NCI-H774 (cell line): ENCODE measurements at regions not wholly inside any gene's neighbourhood (a gene's known extent, or its start where the extent isn't known, plus 50 kb on each side); places are given as distances from the start of the nearest gene placed in this dataset.
"Not testable (repeated sequence)": the region's sequence is repeated elsewhere in the genome, so short reads cannot be mapped to it uniquely, and the experiment has no call there.

ENCODE experiments used
- DNase-seq: peaks from one replicate; lab custom pipeline; 2025; lab: John Stamatoyannopoulos, UW

DNA sequence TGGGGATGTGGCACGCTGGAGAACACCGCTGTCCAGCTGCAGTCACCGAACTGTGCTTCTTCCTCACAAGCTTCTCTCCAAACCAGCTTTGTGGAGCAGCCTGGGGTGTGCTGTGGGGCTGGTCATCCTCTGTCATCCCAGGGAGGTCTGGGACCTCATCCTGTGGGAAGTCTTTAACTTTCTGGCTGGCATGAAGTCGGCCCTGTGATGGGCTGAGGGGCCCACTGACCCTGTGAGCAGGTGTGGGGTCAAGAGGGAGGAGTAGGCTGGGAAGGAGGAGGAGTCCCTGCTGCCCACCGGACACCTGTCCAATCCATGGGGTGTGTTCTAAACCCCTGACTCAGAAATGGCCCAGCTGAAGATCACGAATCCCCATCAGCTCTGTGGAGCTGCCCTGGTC lies 136.2 kb upstream of the SHH start:
- DNase-seq: no peak

DNA sequence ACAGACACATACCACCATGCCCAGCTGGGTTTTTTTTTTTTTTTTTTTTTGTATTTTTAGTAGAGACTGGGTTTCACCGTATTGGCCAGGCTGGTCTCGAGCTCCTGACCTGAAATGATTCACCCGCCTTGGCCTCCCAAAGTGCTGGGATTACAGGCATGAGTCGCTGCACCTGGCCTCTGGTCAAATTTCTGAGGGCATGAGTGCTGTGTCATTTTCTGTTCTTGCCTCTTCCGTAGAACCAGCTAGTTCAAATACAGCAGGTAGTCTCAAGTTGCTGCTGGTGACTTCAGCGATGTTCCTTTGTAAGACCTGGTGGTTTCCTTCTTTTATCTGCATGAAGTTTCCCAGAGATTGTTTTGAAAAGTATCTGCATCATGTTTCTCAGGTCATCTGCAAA lies 134.8 kb upstream of the SHH start:
- DNase-seq: no peak

DNA sequence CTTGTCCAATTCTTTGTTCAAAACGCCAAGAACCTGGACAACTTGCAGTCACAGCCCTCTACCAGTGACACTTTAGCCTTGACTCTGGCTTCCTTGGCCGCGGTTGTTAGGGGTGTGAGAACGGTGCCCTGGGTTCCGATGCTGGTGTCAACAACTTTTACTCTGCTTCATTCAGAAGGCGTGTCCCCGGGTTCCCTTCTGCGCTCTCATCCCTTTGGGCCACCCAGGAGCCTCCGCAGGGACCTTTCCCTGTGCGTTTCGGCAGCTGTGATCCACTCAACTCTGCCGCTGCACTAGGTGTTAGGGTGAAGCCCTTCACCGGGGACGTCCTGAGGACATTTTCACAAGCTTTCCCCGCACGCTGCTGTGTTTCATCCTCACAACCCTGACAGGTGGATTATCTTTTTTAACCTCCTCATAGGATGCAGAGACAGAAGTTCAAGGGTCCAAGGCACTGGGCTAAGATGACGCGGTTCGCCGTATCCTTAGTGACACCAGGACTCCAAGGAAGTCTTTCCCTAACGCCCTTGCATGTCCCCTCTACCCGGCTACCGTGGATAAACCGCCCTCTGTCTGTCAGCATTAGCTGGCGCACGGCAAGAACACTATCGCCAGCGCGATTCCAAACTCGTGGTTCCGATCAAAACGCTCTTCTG lies 133.5 kb upstream of the SHH start:
- DNase-seq: no peak

DNA sequence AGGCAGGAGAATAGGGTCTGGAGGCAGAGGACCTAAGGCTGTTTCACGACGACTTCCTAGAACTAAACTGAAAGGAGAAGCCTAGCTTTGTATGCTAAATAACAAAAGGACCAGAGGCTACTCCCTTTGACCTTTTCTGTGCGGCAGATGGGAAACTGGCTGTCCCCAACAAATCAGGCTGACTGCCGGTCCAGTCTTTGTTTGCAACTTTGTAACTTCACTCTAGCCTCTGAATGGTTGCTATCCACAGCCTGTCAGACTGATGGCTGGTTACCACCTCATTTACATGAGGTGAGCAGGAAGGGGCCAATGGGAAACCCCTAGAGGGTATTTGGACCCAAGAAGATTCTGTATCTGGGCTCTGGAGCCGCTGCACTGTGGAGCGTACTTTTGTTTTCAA lies 132.6 kb upstream of the SHH start:
- no peak for DNase-seq

DNA sequence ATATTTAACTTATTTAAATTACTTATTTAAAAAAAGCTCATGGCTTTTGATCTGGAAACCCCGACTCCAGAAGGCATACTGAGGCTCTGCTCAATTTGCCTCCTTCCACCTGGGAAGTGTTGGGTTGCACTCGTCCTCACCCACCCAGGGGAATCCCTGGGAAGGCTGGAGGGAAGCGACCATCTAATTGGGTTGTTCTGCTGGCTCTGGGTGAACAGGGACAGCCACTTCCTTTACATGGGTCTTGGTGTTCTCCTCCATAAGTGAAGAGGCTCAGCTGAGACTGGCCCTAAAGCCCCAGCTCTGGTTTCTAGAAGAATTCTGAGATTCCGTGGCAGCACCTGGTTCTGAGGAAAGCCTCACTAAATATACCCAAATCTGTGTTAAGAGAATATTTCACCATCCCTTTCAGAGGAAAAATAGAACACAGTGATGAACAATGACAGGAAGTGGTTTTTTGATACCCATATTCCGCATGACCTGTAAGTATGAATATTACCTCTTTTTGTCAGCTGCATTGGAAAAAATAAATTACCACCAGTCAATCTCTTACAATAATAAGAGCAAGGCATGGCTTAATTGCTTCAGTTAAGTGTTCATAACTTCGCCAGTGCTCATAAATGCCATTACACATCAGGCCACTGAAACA lies 131.1 kb upstream of the SHH start:
- DNase-seq: no peak

DNA sequence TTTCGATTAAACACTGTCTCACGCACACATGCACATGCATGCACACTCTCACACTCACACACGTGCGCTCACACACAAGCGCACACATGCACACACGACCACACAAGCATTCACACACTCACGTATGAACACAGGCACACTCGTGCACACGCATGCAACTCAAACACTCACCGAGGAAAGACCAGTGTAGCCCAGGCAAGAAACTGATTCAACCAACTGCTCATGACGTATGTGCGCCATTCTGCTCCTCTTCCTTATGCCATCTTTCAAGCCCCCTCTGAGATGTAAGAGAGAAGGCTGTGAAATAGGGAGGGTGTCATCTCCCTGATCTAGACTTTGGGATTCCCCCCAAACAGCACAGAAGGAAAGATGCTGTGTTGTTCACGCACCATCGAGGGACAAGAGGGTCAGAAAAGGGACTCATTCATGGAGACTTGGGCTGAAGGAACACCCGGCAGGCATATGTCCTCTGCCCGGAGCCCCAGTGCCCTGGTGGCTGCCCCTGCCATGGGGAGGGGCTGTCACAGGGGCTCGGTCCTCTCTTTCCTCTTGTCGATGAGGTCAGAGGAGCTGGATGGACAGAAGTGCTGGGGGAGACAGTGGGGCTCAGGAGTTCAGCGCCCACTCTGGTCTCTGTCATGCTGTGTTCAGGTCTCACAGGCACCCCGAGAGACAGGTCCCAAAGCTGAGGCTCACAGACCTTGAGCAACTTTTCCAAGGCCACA lies 130.1 kb upstream of the SHH start:
- DNase-seq: no peak

DNA sequence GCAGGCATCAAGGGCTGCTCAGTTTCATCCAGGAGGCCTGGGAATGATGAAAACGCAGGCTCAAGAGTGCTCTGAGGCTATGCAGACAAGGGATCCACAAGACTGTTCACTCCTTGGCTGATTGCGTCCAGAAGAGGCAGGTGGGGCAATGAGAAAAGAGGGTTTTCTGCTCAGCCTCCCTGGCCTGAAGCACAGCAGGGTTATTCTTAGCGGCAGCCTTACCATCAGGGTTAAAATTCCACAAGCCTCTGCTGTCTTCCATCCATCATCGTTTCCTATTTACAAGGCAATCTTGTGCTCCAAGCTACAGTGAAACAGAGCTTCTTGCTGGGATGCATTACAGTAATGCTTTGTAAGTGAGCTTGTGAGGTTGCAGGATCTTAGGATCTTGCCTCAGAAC lies 129.4 kb upstream of the SHH start:
- DNase-seq: no peak

DNA sequence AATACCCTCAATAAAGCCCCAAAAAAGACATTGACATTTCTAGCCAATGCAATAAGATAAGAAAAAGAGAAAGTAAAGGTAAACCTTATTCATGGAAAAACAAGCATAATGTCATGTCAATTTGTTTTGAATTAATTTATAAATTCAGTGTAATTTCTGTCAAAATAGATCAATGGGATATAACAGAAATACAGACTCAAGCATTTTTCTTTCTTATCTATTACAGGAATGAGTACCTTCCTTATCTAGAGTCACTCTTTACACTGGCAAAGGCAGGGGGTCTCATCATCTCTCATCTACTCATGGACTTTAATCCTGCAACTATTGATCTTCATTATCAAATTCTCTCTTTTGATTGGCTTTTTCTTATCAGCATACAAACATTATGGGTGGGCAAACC lies 127.1 kb upstream of the SHH start:
- no peak for DNase-seq

DNA sequence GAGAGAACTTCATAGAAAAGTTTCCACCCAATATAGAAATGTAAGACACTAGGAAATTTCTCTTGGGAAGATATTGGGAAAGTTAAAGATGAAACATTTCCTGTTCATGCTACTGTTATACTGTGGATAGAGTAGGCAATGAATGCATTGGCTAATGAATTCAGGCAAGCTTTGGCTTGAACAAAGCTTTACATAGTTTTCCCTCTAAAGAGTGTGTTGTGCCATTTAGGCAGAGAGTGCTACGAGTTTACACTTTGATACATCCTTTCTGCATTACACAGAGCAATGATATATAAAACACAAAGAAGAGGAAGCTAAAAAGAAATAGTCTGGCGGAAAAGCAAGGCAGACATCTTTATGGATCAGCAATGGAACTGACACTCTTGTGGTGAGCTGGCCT lies 125.9 kb upstream of the SHH start:
- DNase-seq: no peak

DNA sequence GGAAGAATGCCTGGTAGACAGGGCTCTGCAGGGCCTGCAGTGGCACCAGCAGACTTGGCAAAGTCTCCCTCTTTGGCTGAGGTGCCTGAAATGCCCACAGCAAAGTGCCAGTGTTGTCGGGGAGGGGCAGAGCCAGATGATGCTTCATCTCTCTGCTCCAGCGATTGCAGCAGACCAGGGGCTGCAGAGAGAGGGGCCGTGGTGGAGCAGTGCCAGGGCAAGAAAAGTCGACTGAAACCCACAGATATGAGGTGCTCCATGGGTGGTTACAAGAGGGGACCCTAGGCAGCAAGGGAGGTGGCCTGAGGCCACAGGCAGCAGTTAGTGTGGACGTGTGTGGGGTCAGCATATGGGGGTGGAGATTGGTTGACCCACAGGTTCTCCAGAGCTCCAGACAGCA lies 123.5 kb upstream of the SHH start:
- DNase-seq: no peak

DNA sequence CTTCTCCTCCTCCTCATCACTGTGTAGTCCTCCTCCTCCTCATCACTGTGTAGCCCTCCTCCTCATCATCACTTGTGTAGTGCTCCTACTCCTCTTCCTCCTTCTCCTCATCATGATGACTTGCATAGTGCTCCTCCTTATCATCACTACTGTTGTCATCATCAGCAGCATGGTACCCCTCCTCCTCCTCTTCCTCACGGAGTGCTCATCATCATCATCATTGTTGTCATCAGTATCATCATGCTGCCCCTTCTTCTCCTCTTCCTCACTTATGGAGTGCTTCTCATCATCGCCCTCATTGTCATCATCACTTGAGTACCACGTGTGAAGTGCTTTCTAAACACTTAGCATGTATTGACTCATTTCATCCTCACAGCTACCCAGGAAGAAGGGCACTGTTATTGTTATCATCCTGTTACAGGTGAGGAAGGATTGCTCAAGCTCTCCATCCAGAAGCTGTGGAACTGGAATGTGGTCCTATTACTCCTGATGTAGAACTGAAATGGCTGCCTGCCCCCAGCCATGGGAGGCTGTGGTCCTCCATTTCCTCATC lies 122.8 kb upstream of the SHH start:
- DNase-seq: no peak

DNA sequence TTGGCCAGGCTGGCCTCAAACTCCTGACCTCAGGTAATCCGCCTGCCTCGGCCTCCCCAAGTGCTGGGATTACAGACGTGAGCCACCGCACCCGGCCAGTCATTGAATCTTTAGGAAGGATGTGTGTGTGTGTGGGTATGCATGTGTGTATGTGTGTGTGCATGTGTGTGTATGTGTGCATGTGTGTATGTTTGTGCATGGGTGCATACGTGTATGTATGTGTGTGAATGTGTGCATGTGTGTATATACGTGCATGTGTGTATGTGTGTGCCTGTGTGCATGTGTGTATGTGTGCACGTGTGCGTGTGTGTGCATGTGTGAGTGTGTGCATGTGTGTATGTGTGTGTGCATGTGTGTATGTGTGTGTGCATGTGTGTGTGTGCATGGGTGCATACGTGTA lies 120.1 kb upstream of the SHH start:
- not testable (repeated sequence) for DNase-seq

DNA sequence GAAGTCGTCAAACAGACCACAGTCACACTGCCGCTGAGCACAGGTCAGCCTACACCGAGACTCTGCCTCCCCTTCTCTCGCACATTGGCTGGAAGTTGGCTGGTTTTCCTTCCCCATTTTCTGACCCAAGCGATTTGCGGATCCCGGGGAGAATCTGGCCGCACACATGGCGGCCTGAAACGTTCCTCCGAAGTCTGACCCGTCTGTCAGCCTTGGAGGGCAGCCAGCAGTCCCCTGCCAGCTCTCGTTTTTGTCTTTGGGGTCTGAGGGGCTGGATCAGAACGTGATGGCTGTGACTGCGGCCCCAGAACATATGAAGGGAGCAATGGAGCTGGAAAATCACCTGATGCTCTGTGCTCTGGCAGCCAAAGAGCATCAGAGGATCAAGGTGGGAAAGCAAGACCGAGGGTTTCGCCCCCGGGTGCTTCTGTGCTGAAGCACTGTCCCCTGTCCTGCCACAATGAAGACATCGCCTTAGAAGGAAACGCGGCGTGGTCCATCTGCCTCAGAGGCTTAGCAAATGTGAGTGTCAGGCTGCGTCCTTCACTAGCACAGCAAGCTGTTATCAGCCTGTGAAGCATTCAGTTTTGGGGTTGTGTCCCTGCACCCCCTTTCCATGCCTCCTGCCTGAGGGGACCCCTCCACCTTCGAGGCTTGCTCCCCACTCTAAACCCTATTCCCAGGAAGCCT lies 119.3 kb upstream of the SHH start:
- no peak for DNase-seq

DNA sequence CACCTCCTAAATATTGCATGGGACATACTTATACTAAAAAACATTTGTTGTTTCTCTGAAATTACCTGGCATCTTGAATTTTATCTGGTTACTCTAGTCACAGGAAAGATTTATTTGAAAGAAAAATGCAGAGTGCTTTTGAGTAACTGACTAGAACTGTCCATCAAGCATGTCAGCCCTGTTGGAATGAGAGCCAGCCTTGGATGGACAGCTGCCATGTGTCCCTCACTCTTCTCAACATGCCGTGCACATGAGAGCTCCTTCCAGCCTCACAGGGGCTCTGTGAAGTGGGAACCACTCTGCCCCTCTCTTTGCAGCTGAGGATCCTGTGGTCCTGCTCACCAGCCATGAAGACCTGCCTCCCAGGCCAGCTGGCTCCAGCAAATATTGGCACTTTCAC lies 118.3 kb upstream of the SHH start:
- no peak for DNase-seq

DNA sequence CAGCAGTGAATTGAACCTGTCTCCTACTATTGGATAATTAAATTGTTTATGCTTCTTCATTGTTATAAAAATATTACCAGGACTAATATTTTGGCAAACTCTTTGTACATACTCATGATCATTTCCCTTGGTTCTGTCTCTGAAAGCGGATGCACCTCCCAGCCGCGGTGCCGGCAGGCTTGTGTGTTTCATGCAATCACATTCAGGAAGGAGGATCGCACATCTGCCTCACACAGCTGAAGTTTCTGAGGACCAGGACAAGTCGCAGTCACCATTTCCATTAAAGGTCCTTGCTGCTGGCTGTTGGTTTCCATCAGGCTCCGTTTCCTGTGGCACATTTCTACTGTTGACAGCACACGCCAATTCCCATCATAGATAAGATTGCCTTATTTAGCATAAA lies 117.8 kb upstream of the SHH start:
- no peak for DNase-seq

DNA sequence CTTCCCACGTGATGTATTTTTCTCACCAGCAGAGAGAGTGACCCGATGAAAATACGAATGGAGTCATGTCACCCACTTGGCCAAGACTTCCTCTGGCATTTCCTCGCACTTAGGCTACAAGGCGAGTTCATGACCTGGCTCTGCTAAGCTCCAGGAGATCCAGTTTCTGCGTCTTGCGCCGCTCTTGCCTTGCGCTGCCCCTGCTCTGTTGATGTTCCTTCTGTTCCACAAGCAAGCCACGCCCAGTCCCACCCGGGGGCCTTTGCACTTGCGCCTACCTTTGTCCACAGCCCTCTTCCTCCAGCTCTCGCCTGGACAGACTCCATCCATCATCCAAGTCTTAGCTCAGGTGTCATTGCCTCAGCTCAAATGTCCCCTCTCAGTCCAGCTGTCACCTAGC lies 116.3 kb upstream of the SHH start:
- no peak for DNase-seq

DNA sequence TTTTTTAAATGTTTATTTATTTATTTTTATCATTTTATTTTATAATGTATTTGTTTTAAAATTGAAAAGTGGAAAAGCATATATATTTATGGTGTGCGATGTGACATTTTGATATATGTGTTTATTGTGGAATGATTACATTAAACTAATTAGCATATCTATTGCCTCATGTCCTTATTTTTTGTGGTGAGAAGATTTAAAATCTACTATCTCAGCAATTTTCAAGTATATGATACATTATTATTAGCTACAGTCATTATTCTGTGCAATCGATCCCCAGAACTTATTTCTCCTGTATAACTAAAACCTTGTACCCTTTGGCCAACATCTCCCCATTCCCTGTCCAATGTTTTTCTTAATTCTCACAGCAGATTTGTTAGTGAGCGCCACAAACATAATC lies 115.6 kb upstream of the SHH start:
- no peak for DNase-seq

DNA sequence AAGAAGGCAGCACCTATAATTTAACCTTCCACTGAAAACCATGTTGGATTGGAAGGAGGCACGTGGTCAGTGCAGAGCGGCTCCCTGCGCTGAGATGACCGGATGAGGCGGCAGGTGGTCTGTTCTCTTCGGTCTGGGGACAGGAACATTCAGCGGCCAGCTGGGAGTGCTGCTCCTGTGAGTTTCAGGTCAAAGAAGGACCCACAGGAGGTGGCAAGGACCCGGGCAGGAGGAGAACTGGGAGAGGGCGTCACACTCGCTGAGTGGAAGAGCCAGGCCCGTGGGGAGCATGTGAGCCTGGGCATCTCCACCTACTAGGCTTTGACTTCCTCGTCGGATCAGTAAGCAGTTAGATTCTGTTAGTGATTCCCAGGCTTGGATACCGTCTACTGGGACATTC lies 113.4 kb upstream of the SHH start:
- DNase-seq: no peak

DNA sequence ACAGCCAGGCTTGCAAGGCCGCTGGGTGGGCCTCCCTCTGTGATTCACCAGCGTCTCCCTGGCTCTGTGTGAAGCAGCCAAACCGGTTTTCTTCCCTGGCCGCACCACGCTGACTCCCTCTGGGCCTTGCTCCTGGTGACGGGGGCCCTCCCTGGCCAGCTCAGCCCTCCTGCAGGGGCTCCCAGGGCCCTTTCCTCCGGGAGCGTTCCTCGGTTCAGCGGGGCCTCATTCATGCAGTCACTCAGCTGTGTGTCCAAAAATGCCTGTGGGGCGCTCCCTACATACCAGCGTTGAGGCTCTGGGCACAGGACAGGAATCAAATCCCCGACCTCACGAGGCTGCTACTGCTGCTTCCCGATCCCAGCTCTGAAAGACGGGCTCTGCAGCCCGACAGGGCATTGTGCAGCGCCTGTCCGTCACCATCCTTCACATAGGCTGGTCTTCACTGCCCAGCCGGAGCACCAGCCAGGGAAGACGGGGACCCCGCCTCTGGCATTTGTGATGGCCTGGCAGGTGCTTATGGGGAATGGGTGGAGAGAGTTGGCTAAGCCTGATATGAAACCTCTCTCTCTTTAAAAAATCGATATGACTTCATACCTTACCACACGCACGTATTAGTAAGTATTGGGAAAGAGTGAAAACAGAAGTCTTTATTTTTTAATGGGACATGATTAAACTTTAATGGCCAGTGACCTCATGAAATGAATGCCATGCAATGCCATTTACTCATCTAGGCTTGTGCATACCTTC lies 110.0 kb upstream of the SHH start:
- no peak for DNase-seq

DNA sequence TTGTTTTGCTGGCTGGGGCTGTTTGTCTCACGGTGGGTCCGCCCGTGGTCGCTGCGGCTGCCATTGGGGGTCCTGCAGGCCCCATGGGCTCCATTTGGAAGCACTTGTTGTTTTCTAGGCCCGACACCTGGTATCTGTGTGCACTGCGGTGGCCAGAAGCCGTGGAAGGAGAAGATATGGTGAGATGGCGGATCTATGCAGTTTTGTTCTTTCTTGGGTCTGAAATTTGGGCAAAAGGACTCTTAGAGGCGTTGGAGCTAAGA lies 109.5 kb upstream of the SHH start:
- no peak for DNase-seq

DNA sequence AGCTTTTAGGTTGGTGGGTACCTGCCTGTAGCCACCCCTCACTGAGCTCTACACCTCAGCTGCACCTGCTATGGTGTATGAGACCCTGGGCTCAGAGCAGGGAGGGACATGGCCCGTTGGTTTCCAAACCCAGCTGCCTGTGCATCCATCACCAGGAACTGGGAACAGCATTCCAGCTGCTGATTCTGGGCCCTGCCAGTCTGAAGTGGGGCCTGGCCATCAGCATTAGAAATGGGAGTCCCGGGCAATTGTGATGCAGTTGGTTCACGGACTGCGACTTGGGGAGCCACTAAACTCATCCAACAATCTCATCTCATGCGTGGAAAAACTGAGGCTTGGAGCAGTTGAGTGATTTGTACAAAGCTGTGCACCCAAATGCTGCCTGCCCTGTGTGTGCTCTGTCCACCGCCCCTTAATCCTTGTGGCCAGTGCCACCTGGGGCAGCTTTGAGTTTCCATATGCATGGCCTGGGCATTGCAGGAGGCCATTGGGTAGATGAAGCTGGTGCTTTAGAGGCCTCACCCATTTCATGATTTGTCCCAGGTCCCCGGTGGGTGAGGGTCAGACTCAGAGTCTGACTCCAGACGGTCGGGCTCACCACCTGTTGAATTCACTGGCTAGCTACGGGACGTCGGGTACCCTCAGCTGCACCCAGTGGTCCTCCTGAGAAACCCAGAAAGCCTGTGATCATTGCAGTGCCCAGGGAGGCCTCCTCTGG lies 109.0 kb upstream of the SHH start:
- no peak for DNase-seq

DNA sequence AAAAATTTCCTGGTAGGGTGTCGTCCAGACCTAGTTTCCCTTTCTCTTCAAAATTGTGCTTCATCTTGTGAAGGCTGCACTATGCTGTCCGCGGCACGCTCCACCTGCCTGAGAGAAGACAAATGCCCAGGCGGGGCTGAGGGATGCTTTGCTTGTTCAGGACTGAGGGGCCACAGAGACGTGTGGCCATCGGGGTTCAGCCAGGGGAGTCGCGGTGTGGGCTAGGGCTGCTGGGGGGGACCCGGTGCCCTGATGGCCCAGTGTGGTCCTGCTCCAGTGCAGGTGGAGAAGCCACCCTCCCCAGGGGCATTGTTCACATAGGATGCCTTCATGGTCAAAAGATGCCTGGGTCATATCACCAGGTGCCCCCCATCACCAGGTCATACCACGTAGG lies 107.8 kb upstream of the SHH start:
- no peak for DNase-seq
